Activated T-helper 2 cell treated with anti-CD3 and anti-CD28 coated beads, Interferon-gamma antibody, Interleukin-2, Interleukin-4, amounts not matched to agents 10 μg/mL and 5 μg/mL and 100 μg/mL, durations not matched to agents 14 hours and 24 hours and 36 hours (primary cell): ENCODE measurements at regions not wholly inside any gene's neighbourhood (a gene's known extent, or its start where the extent isn't known, plus 50 kb on each side); places are given as distances from the start of the nearest gene placed in this dataset.

ENCODE experiments used
- DNase-seq: peaks from one replicate; pipeline ENCODE4 v3.0.0; 2021; ENCODE audit warnings: low spot score
- H3K27ac Mint-ChIP-seq: one replicate; pipeline ENCODE4 v1.8.0; 2021; ENCODE audit warnings: mixed read lengths
- H3K27me3 Mint-ChIP-seq: one replicate; pipeline ENCODE4 v1.8.0; 2021; ENCODE audit warnings: low read depth, mixed read lengths
- H3K36me3 Mint-ChIP-seq: one replicate; pipeline ENCODE4 v1.8.0; 2021; ENCODE audit warnings: low read depth, mixed read lengths
- H3K4me1 Mint-ChIP-seq: one replicate; pipeline ENCODE4 v1.8.0; 2021; ENCODE audit warnings: low read depth, mixed read lengths
- H3K4me3 Mint-ChIP-seq: one replicate; pipeline ENCODE4 v1.8.0; 2021; ENCODE audit warnings: low read depth, mild to moderate bottlenecking, moderate library complexity, mixed read lengths
- H3K9me3 Mint-ChIP-seq: one replicate; pipeline ENCODE4 v1.8.0; 2021; ENCODE audit warnings: mixed read lengths
- intact Hi-C: fragments of 100-400 bp; cut with micrococcal nuclease; formaldehyde crosslinking; loops from one replicate; pipeline ENCODE4 v1.15.1; 2023

GRCh38 chr11:38302564-38302963, 1704.5 kb upstream of the RAG2 start:
- DNase-seq, result no peak
- H3K27me3 Mint-ChIP-seq, result no peaks in the 10 kb centered on the region
- H3K36me3 Mint-ChIP-seq, result no peaks in the 10 kb centered on the region
- no peaks in the 10 kb centered on the region for H3K4me1 Mint-ChIP-seq
- no peak overlapping the region for H3K27ac Mint-ChIP-seq
- peaks cover 36% of the 10 kb centered on the region for H3K9me3 Mint-ChIP-seq
- H3K4me3 Mint-ChIP-seq, result no peak overlapping the region
- intact Hi-C loops, result no loop called here

GRCh38 chr11:38300570-38300969, 1702.5 kb upstream of the RAG2 start:
- H3K27ac Mint-ChIP-seq, result no peak overlapping the region
- H3K4me3 Mint-ChIP-seq, result no peak overlapping the region
- no peaks in the 10 kb centered on the region for H3K36me3 Mint-ChIP-seq
- intact Hi-C loops, result no loop called here
- no peaks in the 10 kb centered on the region for H3K4me1 Mint-ChIP-seq
- H3K9me3 Mint-ChIP-seq, result peaks cover 44% of the 10 kb centered on the region
- no peaks in the 10 kb centered on the region for H3K27me3 Mint-ChIP-seq
- no peak for DNase-seq

- H3K27me3 Mint-ChIP-seq, result no peaks in the 10 kb centered on the region
- H3K36me3 Mint-ChIP-seq, result no peaks in the 10 kb centered on the region
- DNase-seq, result no peak
- intact Hi-C loops, result no loop called here
- H3K27ac Mint-ChIP-seq, result no peak overlapping the region
- no peak overlapping the region for H3K4me3 Mint-ChIP-seq
- H3K4me1 Mint-ChIP-seq, result no peaks in the 10 kb centered on the region
- H3K9me3 Mint-ChIP-seq, result peaks cover 44% of the 10 kb centered on the region
Measured at GRCh38 chr11:38296211-38296776, 1698.3 kb upstream of the RAG2 start.

GRCh38 chr11:38282718-38283117, 1684.7 kb upstream of the RAG2 start:
- no peak overlapping the region for H3K27ac Mint-ChIP-seq
- no peak for DNase-seq
- H3K4me3 Mint-ChIP-seq, result no peak overlapping the region
- intact Hi-C loops, result no loop called here
- H3K36me3 Mint-ChIP-seq, result no peaks in the 10 kb centered on the region
- H3K4me1 Mint-ChIP-seq, result no peaks in the 10 kb centered on the region
- no peaks in the 10 kb centered on the region for H3K27me3 Mint-ChIP-seq
- peaks cover 37% of the 10 kb centered on the region for H3K9me3 Mint-ChIP-seq

- no peaks in the 10 kb centered on the region for H3K36me3 Mint-ChIP-seq
- no peak overlapping the region for H3K4me3 Mint-ChIP-seq
- intact Hi-C loops, result no loop called here
- no peaks in the 10 kb centered on the region for H3K4me1 Mint-ChIP-seq
- no peak overlapping the region for H3K27ac Mint-ChIP-seq
- peaks cover 38% of the 10 kb centered on the region for H3K9me3 Mint-ChIP-seq
- H3K27me3 Mint-ChIP-seq, result no peaks in the 10 kb centered on the region
- no peak for DNase-seq
Measured at GRCh38 chr11:38278457-38279141, 1680.6 kb upstream of the RAG2 start.

GRCh38 chr11:38274031-38274430, 1676.0 kb upstream of the RAG2 start:
- Mint-ChIP-seq H3K27me3 (no peaks in the 10 kb centered on the region), H3K36me3 (no peaks in the 10 kb centered on the region), H3K4me3 (no peak overlapping the region), H3K9me3 (peaks cover 33% of the 10 kb centered on the region), H3K27ac (no peak overlapping the region), H3K4me1 (no peaks in the 10 kb centered on the region)
- DNase-seq, result no peak
- intact Hi-C loops, result no loop called here

GRCh38 chr11:38272376-38272775, 1674.3 kb upstream of the RAG2 start:
- H3K27ac Mint-ChIP-seq, result no peak overlapping the region
- no peaks in the 10 kb centered on the region for H3K4me1 Mint-ChIP-seq
- intact Hi-C loops, result no loop called here
- peaks cover 36% of the 10 kb centered on the region for H3K9me3 Mint-ChIP-seq
- no peak overlapping the region for H3K4me3 Mint-ChIP-seq
- no peaks in the 10 kb centered on the region for H3K36me3 Mint-ChIP-seq
- DNase-seq, result no peak
- no peaks in the 10 kb centered on the region for H3K27me3 Mint-ChIP-seq

GRCh38 chr11:38266691-38267090, 1668.7 kb upstream of the RAG2 start:
- DNase-seq, result no peak
- no peak overlapping the region for H3K4me3 Mint-ChIP-seq
- H3K27ac Mint-ChIP-seq, result no peak overlapping the region
- intact Hi-C loops, result no loop called here
- peaks cover 61% of the 10 kb centered on the region for H3K9me3 Mint-ChIP-seq
- H3K4me1 Mint-ChIP-seq, result no peaks in the 10 kb centered on the region
- no peaks in the 10 kb centered on the region for H3K36me3 Mint-ChIP-seq
- H3K27me3 Mint-ChIP-seq, result no peaks in the 10 kb centered on the region

- DNase-seq, result no peak
- Mint-ChIP-seq H3K4me1 (no peaks in the 10 kb centered on the region), H3K27ac (no peak overlapping the region), H3K36me3 (no peaks in the 10 kb centered on the region), H3K4me3 (no peak overlapping the region), H3K9me3 (peaks cover 20% of the 10 kb centered on the region), H3K27me3 (no peaks in the 10 kb centered on the region)
- intact Hi-C loops, result no loop called here
Measured at GRCh38 chr11:38256436-38256835, 1658.4 kb upstream of the RAG2 start.

GRCh38 chr11:38254913-38255312, 1656.9 kb upstream of the RAG2 start:
- H3K27me3 Mint-ChIP-seq, result no peaks in the 10 kb centered on the region
- DNase-seq, result no peak
- no peaks in the 10 kb centered on the region for H3K4me1 Mint-ChIP-seq
- peaks cover 15% of the 10 kb centered on the region for H3K9me3 Mint-ChIP-seq
- intact Hi-C loops, result no loop called here
- H3K36me3 Mint-ChIP-seq, result no peaks in the 10 kb centered on the region
- no peak overlapping the region for H3K4me3 Mint-ChIP-seq
- H3K27ac Mint-ChIP-seq, result no peak overlapping the region

GRCh38 chr11:38252620-38253019, 1654.6 kb upstream of the RAG2 start:
- Mint-ChIP-seq H3K9me3 (peaks cover 19% of the 10 kb centered on the region), H3K27ac (no peak overlapping the region), H3K27me3 (no peaks in the 10 kb centered on the region), H3K4me3 (no peak overlapping the region), H3K4me1 (no peaks in the 10 kb centered on the region), H3K36me3 (no peaks in the 10 kb centered on the region)
- intact Hi-C loops, result no loop called here
- no peak for DNase-seq

- Mint-ChIP-seq H3K27me3 (no peaks in the 10 kb centered on the region), H3K9me3 (peaks cover 33% of the 10 kb centered on the region), H3K36me3 (no peaks in the 10 kb centered on the region), H3K4me3 (no peak overlapping the region), H3K27ac (no peak overlapping the region), H3K4me1 (no peaks in the 10 kb centered on the region)
- no peak for DNase-seq
- intact Hi-C loops, result no loop called here
Measured at GRCh38 chr11:38246451-38246850, 1648.4 kb upstream of the RAG2 start.

GRCh38 chr11:38226684-38227083, 1628.6 kb upstream of the RAG2 start:
- H3K4me3 Mint-ChIP-seq, result no peak overlapping the region
- peaks cover 69% of the 10 kb centered on the region for H3K9me3 Mint-ChIP-seq
- no peak for DNase-seq
- H3K36me3 Mint-ChIP-seq, result no peaks in the 10 kb centered on the region
- H3K27ac Mint-ChIP-seq, result no peak overlapping the region
- intact Hi-C loops, result no loop called here
- H3K4me1 Mint-ChIP-seq, result no peaks in the 10 kb centered on the region
- H3K27me3 Mint-ChIP-seq, result no peaks in the 10 kb centered on the region

- no peaks in the 10 kb centered on the region for H3K27me3 Mint-ChIP-seq
- no peak overlapping the region for H3K4me3 Mint-ChIP-seq
- H3K36me3 Mint-ChIP-seq, result no peaks in the 10 kb centered on the region
- H3K9me3 Mint-ChIP-seq, result peaks cover 62% of the 10 kb centered on the region
- intact Hi-C loops, result no loop called here
- no peak for DNase-seq
- no peak overlapping the region for H3K27ac Mint-ChIP-seq
- no peaks in the 10 kb centered on the region for H3K4me1 Mint-ChIP-seq
Measured at GRCh38 chr11:38221295-38221694, 1623.3 kb upstream of the RAG2 start.
